GM12892 (cell line): ENCODE measurements at regions not wholly inside any gene's neighbourhood (a gene's known extent, or its start where the extent isn't known, plus 50 kb on each side); places are given as distances from the start of the nearest gene placed in this dataset.

Source experiments
- POLR2A ChIP-seq: IDR thresholded peaks from 2 replicates; pipeline ENCODE4 v1.6.1; 2011; ENCODE audit warnings: low read depth, low read length, control low read depth
- POLR2AphosphoS5 ChIP-seq: IDR thresholded peaks from 2 replicates; pipeline ENCODE4 v1.6.1; 2011; ENCODE audit warnings: low read depth, low read length, control low read depth

DNA sequence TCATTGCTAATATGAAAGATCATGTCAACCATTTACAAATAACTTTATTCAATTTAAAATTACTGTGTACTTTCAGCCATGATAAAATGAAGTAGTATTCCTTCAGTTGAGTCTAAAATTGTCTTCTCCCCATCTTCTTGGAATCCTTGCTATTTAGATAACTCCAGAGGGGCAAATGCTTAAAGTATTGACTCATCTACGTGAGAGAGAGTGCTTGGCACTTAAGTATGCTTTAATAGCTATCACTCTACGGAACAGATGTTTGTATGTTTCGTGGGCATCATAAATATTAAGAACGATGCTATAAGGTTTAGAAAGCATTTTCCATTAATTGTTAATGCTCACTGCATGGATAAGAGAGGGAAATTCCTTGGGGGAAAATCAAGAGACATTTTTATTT, 69.3 kb upstream of the MED13 start:
- TF ChIP-seq POLR2AphosphoS5 (no peak), POLR2A (no peak)
